HG03135 (cell line): ENCODE measurements at regions not wholly inside any gene's neighbourhood (a gene's known extent, or its start where the extent isn't known, plus 50 kb on each side); places are given as distances from the start of the nearest gene placed in this dataset.
"Not testable (repeated sequence)": the region's sequence is repeated elsewhere in the genome, so short reads cannot be mapped to it uniquely, and the experiment has no call there.

ENCODE experiments used
- ATAC-seq: cut with Tn5 transposase; IDR thresholded peaks from one replicate; pipeline ENCODE4 v1.9.1; 2021; ENCODE audit warnings: mild to moderate bottlenecking, moderate library complexity; ENCODE audit not compliant: unreplicated experiment

DNA sequence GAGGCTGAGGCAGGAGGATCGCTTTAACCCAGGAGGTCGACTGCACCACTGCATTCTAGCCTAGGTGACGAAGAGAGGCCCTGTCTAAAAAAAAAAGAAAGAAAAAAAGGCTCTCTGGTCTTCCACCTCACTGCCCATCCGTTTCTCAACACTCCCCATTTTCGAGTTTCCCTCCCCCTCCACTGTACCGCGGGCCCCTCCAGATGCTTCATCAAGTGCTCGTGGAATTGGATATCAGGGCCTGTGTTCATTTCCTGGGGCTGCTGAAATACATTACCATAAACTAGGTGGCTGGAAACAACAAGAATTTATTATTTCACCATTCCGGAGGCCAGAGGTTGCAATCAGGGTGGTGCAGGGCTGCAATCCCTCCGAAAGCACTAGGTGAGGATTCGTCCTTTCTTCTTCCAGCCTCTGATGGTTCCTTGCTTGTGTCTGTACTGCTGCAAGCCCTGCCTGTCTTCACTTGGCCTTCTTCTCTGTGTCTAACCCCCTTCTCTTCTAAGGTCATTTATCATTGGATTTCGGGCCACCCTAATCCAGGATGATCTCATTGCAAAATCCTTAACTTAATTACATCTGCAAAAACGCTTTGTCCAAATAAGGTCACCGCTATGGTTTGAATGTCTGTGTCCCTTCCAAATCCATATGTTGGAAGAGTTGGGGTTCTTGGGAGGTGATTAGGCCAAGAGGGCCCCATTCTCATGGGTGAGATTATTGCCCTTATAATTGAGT, 135.1 kb downstream of the CRLF3 start:
- ATAC-seq = not testable (repeated sequence)

DNA sequence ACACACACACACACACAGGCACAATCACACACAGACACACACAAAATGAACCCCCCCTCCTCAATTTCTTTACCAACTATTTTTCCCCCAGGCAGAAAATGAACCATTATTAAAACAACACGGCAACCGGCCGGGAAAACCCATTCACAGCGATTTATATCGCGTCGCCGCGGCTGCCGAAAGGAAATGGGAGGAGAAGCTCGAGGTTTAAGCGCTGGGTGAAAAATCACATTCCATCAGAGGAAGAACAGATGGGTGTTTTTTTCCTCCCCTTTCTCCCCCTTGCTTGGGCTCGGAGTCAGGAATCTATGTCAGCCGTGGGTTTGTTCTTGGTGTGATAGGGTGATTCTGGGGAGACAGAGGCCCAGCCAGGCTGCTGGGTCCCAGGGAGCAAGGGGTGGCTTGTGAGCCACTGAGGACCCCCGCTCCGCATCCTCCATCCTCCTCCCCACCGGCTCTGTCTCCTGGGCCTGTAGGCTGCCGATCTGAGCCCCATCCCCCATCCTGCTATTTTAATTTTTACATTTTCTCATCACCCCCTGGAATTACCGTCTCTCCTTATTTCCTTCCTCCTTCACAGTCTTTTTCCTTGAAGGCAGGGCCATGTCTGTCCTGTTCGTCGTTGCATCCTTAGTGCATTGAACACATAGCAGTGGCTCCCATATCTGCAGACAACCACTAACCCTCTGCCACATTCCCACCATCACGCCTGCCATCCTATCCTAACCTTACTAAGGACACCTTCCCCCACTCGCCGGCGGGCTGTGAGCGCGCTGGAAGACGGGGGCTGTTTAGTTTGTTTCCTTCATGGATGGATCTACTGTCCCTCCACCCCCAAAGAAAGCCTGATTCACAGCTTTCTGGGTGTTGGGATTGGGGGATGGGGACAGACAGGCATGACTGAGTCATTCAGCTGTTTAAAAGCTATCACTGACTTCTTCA, 137.7 kb downstream of the CRLF3 start:
- ATAC-seq = not testable (repeated sequence)

DNA sequence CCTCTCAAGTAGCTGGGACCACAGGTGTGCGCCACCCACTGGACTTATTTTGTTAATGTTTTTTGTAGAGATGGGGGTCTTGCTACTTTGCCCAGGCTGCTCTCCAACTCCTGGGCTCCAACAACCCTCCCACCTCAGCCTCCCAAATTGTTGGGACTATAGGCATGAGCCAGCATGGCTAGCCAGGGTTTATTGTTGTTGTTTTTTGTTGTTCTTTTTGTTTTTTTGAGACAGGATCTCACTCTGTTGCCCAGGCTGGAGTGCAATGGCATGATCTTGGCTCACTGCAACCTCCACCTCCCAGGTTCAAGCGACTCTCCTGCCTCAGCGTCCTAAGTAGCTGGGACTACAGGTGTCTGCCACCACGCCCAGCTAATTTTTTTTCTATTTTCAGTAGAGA, 142.2 kb downstream of the CRLF3 start:
- ATAC-seq = not testable (repeated sequence)

DNA sequence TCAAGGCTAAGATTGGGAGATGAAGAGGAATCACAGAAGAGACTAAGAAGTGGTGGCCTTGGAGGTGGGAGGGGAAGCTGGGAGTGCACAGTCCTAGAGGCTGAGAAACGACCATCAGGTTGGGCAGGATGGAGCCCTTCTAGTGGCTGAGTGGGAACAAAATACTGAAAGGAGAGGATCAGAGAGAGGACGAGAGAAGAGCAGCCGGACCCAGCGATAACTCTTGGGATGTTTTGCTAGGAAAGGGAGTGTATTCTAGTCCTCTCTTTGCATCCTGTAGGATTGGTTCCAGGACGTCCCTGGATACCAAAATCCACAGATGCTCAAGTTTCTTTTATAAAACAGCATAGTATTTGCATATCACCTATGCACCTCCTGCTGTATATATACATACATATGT, 143.8 kb downstream of the CRLF3 start:
- ATAC-seq = not testable (repeated sequence)

DNA sequence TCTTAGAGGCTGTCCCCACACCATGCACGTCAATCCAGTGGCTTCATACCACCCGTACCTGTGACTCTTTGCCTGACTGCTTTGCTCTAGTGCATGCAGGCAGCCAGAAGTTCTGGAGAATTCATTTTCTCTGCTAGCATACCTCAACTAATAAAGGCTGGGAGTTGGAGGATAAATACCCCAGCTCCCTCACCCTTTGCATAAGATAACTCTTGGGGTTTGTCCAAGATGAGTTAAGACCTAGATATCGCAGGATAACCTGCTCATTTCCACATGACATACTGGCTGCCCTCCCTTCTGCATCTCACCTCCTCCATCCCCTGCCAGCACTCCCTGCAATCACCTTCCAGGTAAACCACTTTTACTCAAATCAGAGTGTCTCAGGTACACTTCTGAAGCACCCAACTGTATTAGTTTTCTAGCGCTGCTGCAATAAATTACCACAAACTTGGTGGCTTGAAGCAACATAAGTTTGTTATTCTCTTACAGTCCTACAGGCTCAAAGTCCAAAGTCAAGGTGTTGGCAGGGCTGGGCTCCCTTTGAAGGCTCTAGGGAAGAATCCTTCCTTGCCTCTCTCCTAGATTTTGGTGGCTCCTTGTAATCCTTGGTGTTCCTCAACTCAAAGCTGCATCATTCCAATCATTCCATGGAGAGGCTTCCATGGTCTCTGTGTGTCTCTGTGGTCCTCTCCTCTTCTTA, 146.8 kb downstream of the CRLF3 start:
- no peak for ATAC-seq

DNA sequence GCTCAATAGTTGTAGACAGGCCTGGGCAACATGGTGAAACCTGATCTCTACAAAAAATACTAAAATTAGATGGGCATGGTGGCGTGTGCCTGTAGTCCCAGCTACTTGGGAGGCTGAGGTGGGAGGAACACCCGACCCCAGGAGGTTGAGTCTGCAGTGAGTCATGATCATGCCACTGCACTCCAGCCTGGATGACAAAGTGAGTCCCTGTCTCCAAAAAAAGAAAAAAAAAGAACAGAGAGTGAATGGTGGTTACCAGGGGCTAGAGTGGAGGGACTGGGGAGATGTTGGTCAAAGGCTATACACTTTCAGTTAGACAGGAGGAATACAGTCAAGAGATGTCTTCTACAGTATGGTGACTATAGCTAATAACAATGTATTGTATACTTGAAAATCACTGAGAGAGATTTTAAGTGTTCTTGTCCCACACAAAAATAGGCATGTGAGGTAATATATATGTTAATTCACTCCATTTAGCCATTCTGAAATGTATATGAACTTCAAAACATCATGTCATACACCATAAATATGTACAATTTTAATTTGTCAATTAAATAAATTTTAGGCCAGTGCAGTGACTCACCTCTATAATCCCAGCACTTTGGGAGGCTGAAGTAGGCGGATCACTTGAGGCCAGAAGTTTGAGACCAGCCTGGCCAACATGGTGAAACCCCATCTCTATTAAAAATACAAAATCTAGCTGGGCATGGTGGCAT, 148.6 kb downstream of the CRLF3 start:
- not testable (repeated sequence) for ATAC-seq

DNA sequence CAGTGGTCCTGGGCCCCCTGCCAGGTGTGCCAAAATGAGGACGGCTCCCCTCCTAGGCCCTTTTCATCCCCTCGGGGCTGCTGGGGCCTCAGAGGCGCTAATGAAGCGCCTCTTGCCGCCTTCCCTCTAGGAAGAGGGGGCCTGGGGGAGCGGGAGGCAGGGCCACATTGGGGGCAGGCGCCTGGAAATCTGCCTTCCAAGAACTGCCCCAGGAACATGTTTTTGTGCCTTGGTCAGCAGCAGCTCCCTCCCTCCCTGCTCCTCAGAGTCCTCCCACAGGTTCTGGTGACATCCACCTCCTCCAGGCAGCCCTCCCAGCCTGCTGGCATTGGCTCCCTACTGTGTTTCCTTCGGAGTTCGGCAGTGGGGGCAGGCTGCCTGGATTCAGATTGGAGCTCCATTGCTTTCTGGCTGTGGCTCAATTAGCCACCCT, 155.3 kb downstream of the CRLF3 start:
- ATAC-seq = not testable (repeated sequence)

DNA sequence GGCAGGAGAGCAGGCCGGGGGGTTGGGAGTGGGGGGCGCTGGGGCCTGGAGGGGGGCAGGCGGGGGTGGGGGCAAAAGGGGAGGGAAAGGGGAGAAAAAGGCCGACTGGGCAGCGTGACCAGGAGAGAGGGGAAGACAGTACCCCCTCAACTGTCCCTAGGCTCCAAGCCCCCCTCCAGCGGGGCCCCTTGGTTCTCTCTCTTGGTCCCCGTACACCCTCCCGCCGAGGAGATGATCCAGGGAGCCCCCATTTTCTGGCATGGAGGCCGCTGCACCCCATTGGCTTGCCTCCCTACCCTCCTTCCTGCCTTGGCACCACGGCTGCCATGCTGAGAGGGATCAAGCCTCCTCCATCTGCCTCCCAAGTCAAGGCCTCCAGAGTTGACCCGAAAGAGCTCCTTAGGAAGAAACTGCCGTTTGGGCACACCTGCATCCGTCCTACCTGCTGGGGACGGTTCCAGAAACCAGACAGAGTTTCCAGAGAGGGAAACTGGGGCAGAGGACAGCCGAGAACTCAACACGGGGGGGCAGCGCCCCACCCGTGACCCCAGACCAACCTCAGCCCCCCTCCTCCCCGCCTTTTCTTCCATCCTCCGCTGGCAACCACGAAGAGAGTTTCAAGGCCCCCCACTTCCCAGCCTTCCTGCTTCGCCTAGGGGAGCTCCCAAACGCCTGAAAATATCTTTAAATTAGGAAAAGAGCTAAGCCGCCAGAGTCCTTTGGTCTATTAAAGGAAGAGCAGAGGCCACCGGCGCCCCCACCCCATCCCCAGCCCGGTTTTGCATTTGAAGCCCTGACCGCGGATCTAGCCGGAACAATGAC, 155.9 kb downstream of the CRLF3 start:
- ATAC-seq = not testable (repeated sequence)

DNA sequence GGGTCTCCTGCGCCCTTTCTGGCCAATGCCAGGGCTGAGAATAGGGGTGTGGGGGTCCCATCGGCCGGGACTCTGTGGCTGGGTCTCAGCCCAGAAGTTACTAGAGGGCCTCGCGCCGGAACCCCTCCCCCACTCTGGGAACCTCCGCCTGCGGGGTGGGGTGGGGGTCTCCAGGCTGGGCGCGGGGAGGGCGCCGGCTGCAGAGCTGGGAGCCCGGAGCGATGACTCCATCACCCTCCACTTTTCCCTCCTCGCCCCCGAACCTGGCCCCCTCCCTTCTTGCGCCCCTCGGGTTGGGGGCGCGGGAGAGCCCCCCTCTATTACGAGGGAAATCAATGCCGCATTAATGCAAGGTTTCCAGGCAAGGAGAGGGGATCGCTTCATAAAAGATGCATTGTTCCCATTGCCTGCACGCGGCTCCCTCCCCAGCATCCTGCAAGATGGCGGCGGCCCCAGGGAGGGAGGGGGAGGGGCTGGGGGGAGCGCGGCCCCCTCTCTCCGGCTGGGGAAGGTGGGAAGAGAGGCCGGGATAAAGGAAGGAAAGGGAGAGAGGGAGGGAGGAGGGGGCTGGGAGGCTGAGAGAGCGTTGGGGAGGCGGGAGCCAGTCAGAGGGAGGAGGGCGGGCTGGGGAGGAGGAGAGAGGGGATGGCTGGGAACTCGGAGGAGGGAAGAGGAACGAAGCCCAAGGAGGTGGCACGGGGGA, 156.7 kb downstream of the CRLF3 start:
- ATAC-seq = not testable (repeated sequence)

DNA sequence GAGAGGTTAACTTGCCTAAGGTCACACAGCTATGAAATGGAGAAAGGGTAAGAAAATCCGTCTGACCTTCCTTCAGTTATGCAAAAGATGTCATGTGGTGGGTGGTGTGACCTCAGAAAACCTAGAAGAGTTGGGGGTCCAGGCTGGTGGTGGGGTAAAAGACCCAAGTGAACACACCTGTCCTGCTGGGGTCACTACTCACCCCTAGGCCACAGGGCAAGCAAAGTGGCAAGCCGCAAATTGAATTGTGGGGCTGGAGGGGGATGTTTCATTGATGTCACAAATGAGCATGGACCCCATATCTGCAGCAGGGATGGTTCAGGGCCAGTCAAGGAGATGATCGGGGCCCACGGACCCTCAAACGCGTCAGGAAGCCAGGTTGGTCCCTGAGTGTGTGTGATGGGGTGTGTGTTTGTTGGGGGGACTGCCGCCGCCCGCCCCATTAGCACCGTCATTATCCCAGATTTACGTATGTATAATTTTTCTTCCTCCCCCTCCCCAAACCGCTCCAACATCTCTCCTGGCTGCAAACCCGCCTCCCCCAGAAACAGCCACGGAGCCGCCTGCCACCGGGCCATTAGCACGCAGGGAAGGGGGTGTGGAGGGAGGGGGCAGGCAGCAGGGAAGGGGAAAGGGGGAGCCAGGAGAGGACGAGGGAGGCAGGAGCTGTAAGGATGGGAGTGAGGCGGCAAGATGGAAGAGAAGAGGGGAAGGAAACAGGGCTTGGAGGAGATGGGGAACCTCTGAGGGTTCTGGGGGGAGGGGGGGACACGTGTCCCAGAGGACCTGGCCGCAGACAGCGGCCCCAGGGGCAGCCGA, 157.4 kb downstream of the CRLF3 start:
- ATAC-seq = not testable (repeated sequence)

DNA sequence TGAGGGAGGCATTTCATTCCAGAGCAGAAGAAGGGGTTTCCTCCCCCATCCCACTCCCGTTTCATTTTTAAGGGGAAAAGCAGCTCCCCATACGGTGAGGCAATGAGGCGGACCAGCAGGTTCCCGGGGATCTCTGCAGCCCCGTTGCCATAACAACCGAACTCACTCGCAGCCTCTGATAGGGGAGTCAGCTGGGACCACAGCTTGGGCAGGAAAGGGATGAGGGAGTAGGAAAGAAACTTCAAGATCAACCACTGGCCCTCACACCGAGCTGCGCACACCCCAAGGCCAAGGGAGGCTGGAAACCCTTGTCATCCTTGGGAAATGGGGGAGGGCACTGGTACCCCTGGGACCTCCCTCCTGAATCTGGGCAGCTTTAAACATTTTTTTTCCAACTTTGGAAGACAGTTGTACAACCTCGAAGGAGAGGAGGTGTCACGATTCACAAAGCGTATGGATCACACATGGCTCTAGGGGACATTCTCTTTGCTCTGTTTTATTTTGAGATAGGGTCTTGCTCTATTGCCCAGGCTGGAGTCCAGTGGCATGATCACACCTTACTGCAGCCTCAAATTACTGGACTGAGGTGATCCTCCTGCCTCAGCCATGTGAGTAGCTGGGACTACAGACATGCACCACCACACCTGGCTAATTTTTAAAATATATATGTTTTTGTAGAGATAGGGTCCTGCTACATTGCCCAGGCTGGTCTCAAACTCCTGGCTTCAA, 160.6 kb downstream of the CRLF3 start:
- ATAC-seq = not testable (repeated sequence)

DNA sequence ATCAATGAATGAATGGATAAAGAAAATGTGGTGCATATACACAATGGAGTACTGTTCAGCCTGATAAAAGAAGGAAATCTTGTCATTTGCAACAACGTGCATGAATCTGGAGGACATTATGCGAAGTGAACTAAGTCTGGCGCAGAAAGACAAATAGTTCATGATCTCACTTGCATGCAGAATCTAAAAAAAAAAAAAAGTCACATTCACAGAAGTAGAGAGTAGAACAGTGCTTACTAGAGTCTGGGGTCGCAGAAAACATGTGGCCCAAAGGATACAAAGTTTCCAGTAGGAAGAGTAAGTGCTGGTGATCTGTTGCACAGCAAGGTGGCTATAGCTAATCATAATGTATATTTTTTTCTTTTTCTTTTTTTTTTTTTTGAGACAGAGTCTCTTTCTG, 167.3 kb downstream of the CRLF3 start:
- not testable (repeated sequence) for ATAC-seq

DNA sequence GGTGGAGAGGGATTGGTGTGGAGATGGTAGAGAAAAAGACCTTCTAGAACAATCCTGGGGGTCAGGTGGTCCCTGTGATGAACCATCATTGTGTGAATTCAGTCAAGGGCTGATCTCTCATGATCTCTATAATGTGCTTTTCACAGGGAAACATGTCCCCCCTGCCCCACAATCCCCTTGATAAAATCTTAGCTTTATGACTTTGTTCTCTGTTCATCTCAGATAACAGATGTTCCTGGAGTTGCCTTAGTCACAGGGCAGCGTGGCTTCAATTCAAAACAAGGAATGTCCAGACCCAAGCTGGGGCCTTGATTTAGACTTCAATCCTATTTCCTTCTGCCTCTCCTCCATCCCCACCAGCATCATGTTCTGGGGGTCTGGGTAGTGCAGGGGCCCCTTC, 171.5 kb downstream of the CRLF3 start:
- not testable (repeated sequence) for ATAC-seq

DNA sequence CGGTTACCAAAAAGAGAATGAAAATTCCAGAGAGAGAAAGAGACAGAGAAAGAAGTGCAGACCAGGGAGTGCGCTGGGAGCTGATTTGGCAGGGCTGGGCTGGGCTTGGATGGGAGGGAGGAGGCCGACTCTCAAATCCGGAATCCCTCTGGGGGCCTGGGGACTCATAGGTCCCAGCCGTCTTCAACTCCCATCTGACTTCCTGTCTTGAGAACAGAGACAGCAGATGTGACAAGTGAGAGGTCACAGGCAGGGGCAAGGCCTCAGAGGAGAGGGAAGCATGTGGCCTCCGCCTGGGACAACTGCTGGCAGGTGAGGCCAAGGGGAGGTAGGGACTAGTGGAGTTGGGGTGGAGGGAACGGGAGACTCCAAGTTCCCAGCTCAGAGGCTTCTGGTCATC, 172.9 kb downstream of the GOSR1 start:
- ATAC-seq = not testable (repeated sequence)

DNA sequence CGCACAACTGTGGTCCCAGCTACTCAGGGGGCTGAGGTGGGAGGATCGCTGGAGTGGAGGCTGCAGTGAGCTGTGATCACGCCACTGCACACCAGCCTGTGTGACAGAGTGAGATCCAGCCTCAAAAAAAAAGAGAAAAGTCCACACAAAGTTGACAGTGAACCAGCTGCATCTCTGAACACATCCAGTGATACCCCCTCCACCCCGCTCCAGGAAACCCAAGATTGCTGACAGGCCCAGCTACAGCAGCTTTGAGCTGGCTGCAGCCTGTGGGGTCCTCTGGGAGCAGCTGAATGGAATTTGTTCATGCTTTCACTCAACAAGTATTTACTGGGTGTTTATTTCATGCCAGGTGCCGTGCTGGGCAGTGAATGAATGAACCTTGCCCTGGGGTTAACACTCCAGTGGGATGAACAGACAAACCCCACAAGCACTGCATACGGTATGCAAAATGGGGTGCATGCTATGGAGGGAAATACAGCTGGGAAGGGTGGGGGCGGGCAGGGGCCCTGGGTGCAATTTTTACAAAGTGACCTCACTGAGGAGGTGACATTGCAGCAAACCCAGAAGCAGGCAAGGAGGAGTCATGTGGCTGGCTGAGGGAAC, 170.9 kb downstream of the GOSR1 start:
- ATAC-seq = not testable (repeated sequence)

DNA sequence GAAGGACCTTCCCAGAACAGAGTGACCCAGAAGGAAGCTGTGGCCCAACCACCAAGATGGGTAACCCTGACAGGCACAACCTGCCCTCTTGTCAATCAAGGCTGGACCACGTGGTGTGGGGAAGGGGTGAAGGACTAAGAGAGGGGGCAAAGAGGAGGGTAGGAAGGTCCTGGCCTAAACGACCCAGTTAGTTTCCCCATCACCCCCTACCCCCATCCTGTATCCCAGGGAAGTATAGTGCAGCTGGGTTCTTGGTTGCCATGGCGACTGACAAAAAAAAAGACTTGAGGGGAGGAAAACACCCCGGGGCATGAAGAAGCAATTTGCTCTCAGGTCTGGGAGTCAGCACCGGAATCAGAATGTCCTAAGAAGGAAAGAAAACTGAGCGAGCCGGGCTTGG, 168.7 kb downstream of the GOSR1 start:
- not testable (repeated sequence) for ATAC-seq

DNA sequence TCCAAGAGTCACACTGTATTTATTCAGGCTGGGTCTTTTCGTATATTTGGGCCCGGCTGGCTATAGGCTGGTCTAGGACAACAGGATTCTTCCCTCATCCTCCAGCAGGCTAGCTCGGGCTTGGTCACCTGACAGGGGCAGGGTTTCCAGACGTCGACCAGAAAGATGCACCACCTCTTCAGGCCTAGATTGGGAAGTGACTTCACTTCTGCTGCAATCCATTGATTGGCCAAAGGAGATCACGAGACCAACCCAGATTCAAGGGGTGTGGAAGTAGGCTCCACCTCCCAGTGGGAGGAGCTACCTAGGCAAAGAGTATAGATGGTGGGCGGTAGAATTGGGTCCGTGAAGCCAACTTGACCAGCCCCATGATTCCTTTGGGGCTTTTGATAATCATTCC, 167.5 kb downstream of the GOSR1 start:
- not testable (repeated sequence) for ATAC-seq
